ACC112 (cell line): ENCODE measurements at regions not wholly inside any gene's neighbourhood (a gene's known extent, or its start where the extent isn't known, plus 50 kb on each side); places are given as distances from the start of the nearest gene placed in this dataset.

Source experiments
- H2AFZ ChIP-seq: fragments of 200-600 bp; sonication (generic); one replicate; pipeline ENCODE4 v1.6.0; 2017; ENCODE audit warnings: antibody characterized with exemption, low read length; ENCODE audit not compliant: unreplicated experiment
- H3K27ac ChIP-seq: fragments of 200-600 bp; sonication (generic); 2 replicates; pipeline ENCODE4 v1.5.1; 2014; ENCODE audit warnings: low read depth, mild to moderate bottlenecking, antibody characterized with exemption, low read length, moderate library complexity
- H3K27me3 ChIP-seq: fragments of 200-600 bp; sonication (generic); 2 replicates; pipeline ENCODE4 v1.6.1; 2014; ENCODE audit warnings: mild to moderate bottlenecking, antibody characterized with exemption, low read length, moderate library complexity, mixed read lengths; ENCODE audit not compliant: insufficient read depth
- H3K36me3 ChIP-seq: fragments of 200-600 bp; sonication (generic); 2 replicates; pipeline ENCODE4 v1.6.1; 2016; ENCODE audit warnings: mild to moderate bottlenecking, antibody characterized with exemption, low read length, moderate library complexity, mixed read lengths; ENCODE audit not compliant: insufficient read depth
- H3K4me1 ChIP-seq: fragments of 200-600 bp; sonication (generic); one replicate; pipeline ENCODE4 v1.6.1; 2016; ENCODE audit warnings: low read length, mixed read lengths; ENCODE audit not compliant: insufficient read depth, unreplicated experiment, control insufficient read depth
- H3K4me3 ChIP-seq: fragments of 200-600 bp; sonication (generic); 2 replicates; pipeline ENCODE4 v1.5.1; 2014; ENCODE audit warnings: mild to moderate bottlenecking, low read depth, low read length
- H3K79me2 ChIP-seq: fragments of 200-600 bp; sonication (generic); one replicate; pipeline ENCODE4 v1.6.0; 2016; ENCODE audit warnings: low read length; ENCODE audit not compliant: control insufficient read depth, unreplicated experiment, insufficient read depth

DNA sequence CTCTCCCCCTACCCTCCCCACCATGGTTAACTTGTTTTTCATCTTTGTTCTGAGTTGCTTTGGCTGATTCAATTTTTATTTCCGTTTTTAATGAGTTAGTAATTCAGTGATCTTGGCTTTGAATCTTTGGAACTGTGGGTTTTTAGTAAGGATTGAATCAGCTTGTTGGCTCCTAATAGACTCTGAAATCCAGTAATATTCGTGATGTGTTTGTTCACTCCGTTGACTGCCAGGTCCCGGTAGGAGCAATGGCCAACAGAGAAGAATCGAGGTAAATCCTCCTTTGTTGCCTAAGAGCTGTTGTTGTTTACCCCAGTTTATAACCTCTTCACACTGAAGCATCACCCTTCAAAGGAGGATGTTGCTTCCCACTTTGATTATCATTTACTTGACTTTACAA lies 92.7 kb downstream of the PCSK1 start:
- Histone ChIP-seq H3K27me3 (no peaks in the 10 kb centered on the region), H3K4me1 (peaks cover 73% of the 10 kb centered on the region), H2AFZ (peak overlapping the region; percentile 73), H3K36me3 (no peaks in the 10 kb centered on the region), H3K79me2 (no peaks in the 10 kb centered on the region), H3K27ac (peak overlapping the region; percentile 92), H3K4me3 (peak overlapping the region; percentile 34)

GRCh38 chr5:96339862-96340261 lies 93.2 kb downstream of the PCSK1 start:
- Histone ChIP-seq H2AFZ (peak overlapping the region; percentile 73), H3K36me3 (no peaks in the 10 kb centered on the region), H3K79me2 (no peaks in the 10 kb centered on the region), H3K27ac (peak overlapping the region; percentile 92), H3K4me3 (peak overlapping the region; percentile 34), H3K27me3 (no peaks in the 10 kb centered on the region), H3K4me1 (peaks cover 73% of the 10 kb centered on the region)

DNA sequence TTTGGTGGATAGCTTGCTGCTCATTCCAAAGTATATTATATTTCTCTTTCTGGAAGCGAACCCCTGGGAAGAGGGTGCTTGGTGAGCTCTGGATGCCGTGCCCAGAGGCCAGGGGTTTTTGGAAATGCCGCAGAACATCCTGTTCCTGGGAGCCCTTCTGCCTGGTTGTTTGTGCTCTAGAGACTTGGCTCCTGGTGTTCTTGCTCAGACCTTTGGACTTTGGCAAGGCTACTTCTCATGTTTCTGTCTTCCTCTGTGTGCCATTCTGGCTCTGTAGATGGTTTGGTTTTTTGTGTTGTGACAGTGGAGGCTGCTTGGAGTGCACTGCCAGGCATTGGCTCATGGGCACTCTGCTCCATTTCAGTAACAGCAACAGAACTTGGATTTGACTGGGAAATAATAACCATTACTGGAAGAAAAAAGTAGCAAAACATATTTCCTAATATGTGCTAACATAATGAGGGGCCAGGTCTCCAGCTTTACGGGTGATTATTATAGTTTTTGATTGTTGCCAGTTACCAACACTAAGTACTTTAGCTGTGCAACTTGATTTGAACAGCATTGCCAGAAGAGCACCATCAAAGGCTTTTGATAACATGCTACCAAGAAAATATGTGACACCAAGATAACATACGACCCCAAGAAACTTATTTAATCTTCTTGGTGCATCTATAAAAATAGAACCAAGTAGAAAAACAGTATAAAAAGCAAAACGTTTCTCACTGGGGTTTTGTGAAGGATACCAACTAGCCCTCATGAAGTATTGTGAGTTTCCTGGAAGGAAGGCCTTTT lies 94.2 kb downstream of the PCSK1 start:
- Histone ChIP-seq H3K4me1 (peaks cover 67% of the 10 kb centered on the region), H3K4me3 (peak overlapping the region; percentile 25), H3K27me3 (no peaks in the 10 kb centered on the region), H3K79me2 (no peaks in the 10 kb centered on the region), H2AFZ (peak overlapping the region; percentile 76), H3K36me3 (no peaks in the 10 kb centered on the region), H3K27ac (peak overlapping the region; percentile 92)

- Histone ChIP-seq H3K4me1 (peaks cover 60% of the 10 kb centered on the region), H3K4me3 (peak overlapping the region; percentile 25), H3K79me2 (no peaks in the 10 kb centered on the region), H3K36me3 (no peaks in the 10 kb centered on the region), H3K27me3 (no peaks in the 10 kb centered on the region), H3K27ac (peak overlapping the region; percentile 92), H2AFZ (peak overlapping the region; percentile 76)
Measured at GRCh38 chr5:96338091-96338490, 95.0 kb downstream of the PCSK1 start.

DNA sequence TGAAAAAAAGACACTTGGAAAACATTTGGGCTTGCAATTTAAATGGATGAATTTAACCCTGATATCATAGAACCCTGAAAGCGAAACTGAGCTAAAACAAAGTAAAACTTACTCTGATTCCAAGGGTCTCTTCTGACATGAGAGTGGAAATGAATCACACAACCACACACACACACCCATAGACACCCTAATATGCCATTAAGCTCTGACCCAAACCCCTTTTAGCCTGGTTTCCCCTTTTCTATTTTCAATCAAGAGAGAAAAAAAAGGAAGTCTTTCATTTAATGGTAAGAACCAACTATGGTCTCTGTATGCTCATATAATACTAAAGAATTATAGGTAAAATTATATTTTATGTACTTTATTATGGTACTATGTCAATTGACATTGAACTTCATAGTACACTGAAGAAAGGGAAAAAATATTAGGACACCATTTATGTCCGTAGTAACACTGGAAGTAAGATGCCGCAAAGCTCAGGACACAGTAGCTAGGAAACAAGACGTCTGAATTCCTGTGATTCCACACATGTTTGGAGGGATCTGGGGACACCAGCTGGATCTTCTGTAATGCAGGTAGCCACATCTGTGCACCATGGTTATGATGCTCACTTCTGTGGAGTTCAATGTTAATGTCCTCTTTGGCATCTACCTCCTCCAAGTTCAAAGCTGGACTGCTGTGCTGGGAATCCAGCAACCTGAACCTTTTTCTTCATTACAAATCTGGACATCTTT lies 95.8 kb downstream of the PCSK1 start:
- H3K36me3 ChIP-seq, result no peaks in the 10 kb centered on the region
- H3K27me3 ChIP-seq, result no peaks in the 10 kb centered on the region
- peak overlapping the region; percentile 14 for H2AFZ ChIP-seq
- peaks cover 55% of the 10 kb centered on the region for H3K4me1 ChIP-seq
- H3K27ac ChIP-seq, result peak overlapping the region; percentile 92
- no peaks in the 10 kb centered on the region for H3K79me2 ChIP-seq
- peak overlapping the region; percentile 35; the same call in 1 of the 2 replicates for H3K4me3 ChIP-seq

- Histone ChIP-seq H2AFZ (peak overlapping the region; percentile 91), H3K27ac (peak overlapping the region; percentile 92), H3K4me1 (peaks cover 61% of the 10 kb centered on the region), H3K4me3 (peak overlapping the region; percentile 43; the same call in 1 of the 2 replicates), H3K27me3 (no peaks in the 10 kb centered on the region), H3K36me3 (no peaks in the 10 kb centered on the region), H3K79me2 (no peaks in the 10 kb centered on the region)
Measured at GRCh38 chr5:96336351-96336985, 96.6 kb downstream of the PCSK1 start.

GRCh38 chr5:96335873-96336272 lies 97.2 kb downstream of the PCSK1 start:
- Histone ChIP-seq H3K4me3 (peak overlapping the region; percentile 43; the same call in 1 of the 2 replicates), H3K27ac (peak overlapping the region; percentile 92), H3K36me3 (no peaks in the 10 kb centered on the region)

GRCh38 chr5:96333391-96333790 lies 99.7 kb downstream of the PCSK1 start:
- peaks cover 64% of the 10 kb centered on the region for H3K4me1 ChIP-seq
- H3K27ac ChIP-seq, result no peak overlapping the region
- no peak overlapping the region for H3K4me3 ChIP-seq

More at GRCh38 chr5:96335873-96336272, 97.2 kb downstream of the PCSK1 start:
- peak overlapping the region; percentile 91 for H2AFZ ChIP-seq
- no peaks in the 10 kb centered on the region for H3K27me3 ChIP-seq
- H3K4me1 ChIP-seq, result peaks cover 65% of the 10 kb centered on the region
- no peaks in the 10 kb centered on the region for H3K79me2 ChIP-seq

GRCh38 chr5:96332535-96333366 lies 100.3 kb downstream of the PCSK1 start:
- no peaks in the 10 kb centered on the region for H3K27me3 ChIP-seq
- no peak overlapping the region for H2AFZ ChIP-seq
- H3K4me3 ChIP-seq, result no peak overlapping the region
- H3K27ac ChIP-seq, result no peak overlapping the region
- H3K4me1 ChIP-seq, result peaks cover 60% of the 10 kb centered on the region
- H3K36me3 ChIP-seq, result no peaks in the 10 kb centered on the region
- H3K79me2 ChIP-seq, result no peaks in the 10 kb centered on the region

More at GRCh38 chr5:96333391-96333790, 99.7 kb downstream of the PCSK1 start:
- Histone ChIP-seq H3K79me2 (no peaks in the 10 kb centered on the region), H2AFZ (no peak overlapping the region), H3K36me3 (no peaks in the 10 kb centered on the region), H3K27me3 (no peaks in the 10 kb centered on the region)
